Coronary artery (tissue), 2 donors: ENCODE measurements at regions not wholly inside any gene's neighbourhood (a gene's known extent, or its start where the extent isn't known, plus 50 kb on each side); places are given as distances from the start of the nearest gene placed in this dataset.

ENCODE experiments used
- DNase-seq: peaks from one replicate; pipeline ENCODE4 v3.0.0-alpha.2; 2017; ENCODE audit warnings: low spot score
- H3K27ac ChIP-seq, 2 donors: fragments of 200-600 bp; sonication (generic); one replicate each; pipeline ENCODE4 v1.5.1; 2016 to 2019
- H3K4me3 ChIP-seq: fragments of 200-600 bp; sonication (generic); 2 replicates; pipeline ENCODE4 v1.5.1; 2016; ENCODE audit warnings: mild to moderate bottlenecking, moderate library complexity
- CTCF ChIP-seq: fragments of 200-600 bp; sonication (generic); IDR thresholded peaks from one replicate; pipeline ENCODE4 v1.5.1; 2019; ENCODE audit warnings: antibody characterized with exemption

DNA sequence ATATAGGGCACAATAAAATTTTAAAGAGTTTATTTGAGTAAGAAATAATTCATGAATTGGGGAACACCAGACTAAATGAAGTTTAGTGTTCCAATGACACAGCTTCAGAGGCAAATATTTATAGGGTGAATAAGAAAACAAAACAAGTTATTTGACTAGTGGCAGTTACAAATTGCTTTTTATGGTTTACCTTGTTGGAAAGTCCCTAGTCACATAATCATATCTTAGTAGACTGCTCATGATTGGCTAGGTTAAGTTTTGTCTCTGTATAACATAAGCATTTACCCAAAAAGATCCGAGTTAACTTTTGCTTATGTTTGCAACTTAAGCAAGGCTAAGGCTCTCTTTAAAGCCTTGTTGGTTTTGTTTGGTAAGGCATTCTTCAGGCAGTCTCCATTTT, 224.7 kb upstream of the MIR17HG start:
- Histone ChIP-seq H3K27ac (no peak overlapping the region), H3K4me3 (no peak overlapping the region)
- no peak for TF ChIP-seq CTCF
- no peak for DNase-seq

DNA sequence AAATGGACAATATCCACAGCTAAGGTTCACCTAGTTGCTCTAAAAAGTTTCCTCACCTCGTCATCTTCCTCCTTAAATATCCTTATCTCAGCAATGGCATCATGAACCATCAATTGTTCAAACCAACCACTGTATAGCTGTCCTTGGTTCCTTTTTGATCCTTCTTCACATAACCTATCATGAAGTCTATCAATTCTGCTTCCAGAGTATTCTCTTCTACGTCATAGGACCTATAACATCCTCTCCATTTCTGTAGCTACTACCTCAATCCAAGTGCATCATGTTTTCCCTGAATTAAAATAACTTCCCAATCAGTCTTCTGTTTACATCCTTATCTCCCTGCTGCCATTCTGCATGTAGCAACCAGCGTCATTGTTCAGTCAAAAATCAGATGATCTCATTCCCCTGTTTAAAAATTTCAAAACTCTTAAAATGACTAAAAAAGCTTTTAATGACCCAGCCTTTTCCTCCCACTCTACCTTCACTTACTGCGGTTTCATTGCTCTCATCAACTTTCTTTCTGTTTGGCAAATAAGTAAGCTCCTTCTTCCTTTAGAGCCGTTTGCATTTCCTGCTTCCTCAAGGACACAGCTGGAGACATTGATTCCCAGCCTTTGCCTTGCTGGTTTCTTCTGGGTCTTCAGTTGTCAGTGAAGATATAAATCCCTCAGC, 223.9 kb upstream of the MIR17HG start:
- TF ChIP-seq CTCF = no peak
- H3K27ac ChIP-seq = no peak overlapping the region
- DNase-seq = no peak
- no peak overlapping the region for H3K4me3 ChIP-seq

- H3K27ac ChIP-seq = no peak overlapping the region
- no peak for TF ChIP-seq CTCF
- DNase-seq = no peak
- H3K4me3 ChIP-seq = no peak overlapping the region
Measured at GRCh38 chr13:91126806-91127205, 220.7 kb upstream of the MIR17HG start.

GRCh38 chr13:91127995-91128394, 219.5 kb upstream of the MIR17HG start:
- DNase-seq = no peak
- Histone ChIP-seq H3K4me3 (no peak overlapping the region), H3K27ac (no peak overlapping the region)
- no peak for TF ChIP-seq CTCF

- no peak for TF ChIP-seq CTCF
- H3K27ac ChIP-seq = peak overlapping the region in 1 of 2 donors; percentile 29
- no peak overlapping the region for H3K4me3 ChIP-seq
- DNase-seq = no peak
Measured at GRCh38 chr13:91132381-91132780, 215.1 kb upstream of the MIR17HG start.

GRCh38 chr13:91132786-91133185, 214.7 kb upstream of the MIR17HG start:
- no peak for TF ChIP-seq CTCF
- Histone ChIP-seq H3K27ac (peak overlapping the region in 1 of 2 donors; percentile 29), H3K4me3 (no peak overlapping the region)
- no peak for DNase-seq
